ENCODE measurements at regions not wholly inside any gene's neighbourhood (a gene's known extent, or its start where the extent isn't known, plus 50 kb on each side); places are given as distances from the start of the nearest gene placed in this dataset.

DNA sequence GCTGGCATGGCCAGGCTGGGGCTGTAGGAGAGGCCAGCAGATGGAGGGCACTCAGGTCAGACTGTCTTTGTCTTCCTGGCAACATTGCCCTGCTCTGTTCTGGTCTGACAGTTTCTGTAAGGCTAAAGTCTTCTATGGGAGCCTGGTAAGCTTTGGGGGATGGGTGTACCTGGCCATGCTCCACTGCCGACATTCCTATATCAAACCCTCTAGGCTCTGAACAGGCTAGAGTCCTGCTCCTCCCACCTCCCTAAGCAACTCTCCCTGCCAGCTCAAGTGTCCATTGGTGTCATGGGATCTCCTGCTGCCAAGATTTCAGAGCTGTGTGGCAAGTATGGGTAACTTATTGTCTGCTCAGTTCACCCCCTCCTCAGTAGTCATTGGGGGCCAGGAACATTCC lies 163.5 kb upstream of the UGT8 start:
- H3K27me3 ChIP-seq (replicated peaks in 1 of 4; ENCODE audit: control insufficient read depth in 3 of 4, extremely low read depth in 1 of 4, insufficient read depth in 3 of 4, low read length in 3 of 4) = no peaks in the 10 kb centered on the region
- no peaks in the 10 kb centered on the region; the same call in 1 of the 2 replicates for H3K79me1 ChIP-seq (ENCODE audit: low read depth, low read length)
- no peak overlapping the region for H2BK120ac ChIP-seq (replicated peaks; ENCODE audit: low read depth, low read length)
- H3K9ac ChIP-seq (replicated peaks in 1 of 4; ENCODE audit: extremely low read depth in 1 of 4, low read depth in 3 of 4, low read length in 3 of 4) = no peak overlapping the region
- H3K9me3 ChIP-seq (ENCODE audit: insufficient read depth in 2 of 2, low read depth in 1 of 2, low read length in 1 of 2) = no peaks in the 10 kb centered on the region
- H2BK5ac ChIP-seq (ENCODE audit: low read depth, low read length) = no peak overlapping the region
- no peak overlapping the region for H3K56ac ChIP-seq (replicated peaks; ENCODE audit: insufficient read length, low read depth, low read length)
- no peak overlapping the region for H4K5ac ChIP-seq (ENCODE audit: insufficient read length, low read depth, low read length)
- no peak overlapping the region for H3K18ac ChIP-seq (ENCODE audit: extremely low read depth, low read length)
- DNase-seq (ENCODE audit: low read depth in 1 of 2, low spot score in 2 of 2) (no peak), FAIRE-seq (no peak)
- no peaks in the 10 kb centered on the region for H3K36me3 ChIP-seq (ENCODE audit: control insufficient read depth in 2 of 4, insufficient read depth in 4 of 4, low read length in 3 of 4)
- no peak overlapping the region for H2BK20ac ChIP-seq (ENCODE audit: low read length)
- H3K79me2 ChIP-seq (ENCODE audit: control insufficient read depth in 1 of 2, insufficient read depth in 2 of 2, low read length in 2 of 2) = no peaks in the 10 kb centered on the region
- WGBS, 2 experiments (ENCODE audit: extremely low coverage in 1 of 2, insufficient coverage in 1 of 2, insufficient read length in 1 of 2, insufficient replicate concordance in 2 of 2, low coverage in 1 of 2, low lambda C conversion rate in 2 of 2, missing lambda C conversion rate in 1 of 2) = 91% methylated on average over 1 of the region's 1 CpG; no CpG with 5 or more reads in 1 of the 2 experiments
- H4K20me1 ChIP-seq (replicated peaks in 1 of 2; ENCODE audit: control insufficient read depth in 1 of 2, insufficient read depth in 2 of 2, low read length in 2 of 2) = no peaks in the 10 kb centered on the region
- H3K4me2 ChIP-seq (ENCODE audit: insufficient read depth in 1 of 2, low read depth in 2 of 2, low read length in 2 of 2) = no peak overlapping the region
- POLR2A ChIA-PET (ENCODE audit: partially characterized antibody) = interaction anchor here (0.8 kb wide), 1 partner anchor 60 kb away, joined by 3 read pairs; no protein-coding TSS in a partner anchor
- no peak overlapping the region for H3K4me3 ChIP-seq (ENCODE audit: extremely low read depth in 1 of 4, insufficient read depth in 2 of 4, low read depth in 3 of 4, low read length in 4 of 4)
- no peak overlapping the region for H2AK5ac ChIP-seq (ENCODE audit: low read depth, low read length)
- H4K8ac ChIP-seq (ENCODE audit: extremely low read depth, insufficient read depth, low read length) = no peak overlapping the region; the same call in 1 of the 2 replicates
- H3K27ac ChIP-seq (ENCODE audit: low read depth, low read length) = no peak overlapping the region
- H2BK12ac ChIP-seq (ENCODE audit: low read depth, low read length) = no peak overlapping the region
- no peaks in the 10 kb centered on the region for H3K4me1 ChIP-seq (replicated peaks in 1 of 4; ENCODE audit: control insufficient read depth in 3 of 4, insufficient read depth in 4 of 4, low read length in 3 of 4)
- H3K14ac ChIP-seq (ENCODE audit: insufficient read length) = no peak overlapping the region
- no peak overlapping the region for H2BK15ac ChIP-seq (ENCODE audit: low read length)
- H3K23me2 ChIP-seq (ENCODE audit: low read depth, low read length) = no peaks in the 10 kb centered on the region
- H4K91ac ChIP-seq (replicated peaks; ENCODE audit: insufficient read length, low read length) = no peak overlapping the region
- H3K23ac ChIP-seq (ENCODE audit: insufficient read length) = no peak overlapping the region
- H3K4ac ChIP-seq (replicated peaks; ENCODE audit: insufficient read length, low read depth, low read length) = no peak overlapping the region
- no peak overlapping the region for H2AFZ ChIP-seq (ENCODE audit: low read length)
- CTCF ChIA-PET (ENCODE audit: partially characterized antibody) = interaction anchor here (0.6 kb wide), 1 partner anchor 577 kb away, joined by 3 read pairs; no protein-coding TSS in a partner anchor
- no peak for TF ChIP-seq RFX5 (IDR thresholded peaks at IDR 0.05; ENCODE audit: borderline replicate concordance, low read depth, low read length)
- TF ChIP-seq ASH2L (IDR thresholded peaks at IDR 0.05; ENCODE audit: low read length) = no peak
- TF ChIP-seq CEBPB (IDR thresholded peaks at IDR 0.05; ENCODE audit: low read depth, low read length) = no peak
- no peak for TF ChIP-seq SAP30 (IDR thresholded peaks at IDR 0.05; ENCODE audit: insufficient read depth, insufficient replicate concordance, low read length)

Measured in H1 (cell line).